ENCODE measurements at regions not wholly inside any gene's neighbourhood (a gene's known extent, or its start where the extent isn't known, plus 50 kb on each side); places are given as distances from the start of the nearest gene placed in this dataset.
"Not testable (repeated sequence)": the region's sequence is repeated elsewhere in the genome, so short reads cannot be mapped to it uniquely, and the experiment has no call there.

- Histone ChIP-seq H3K27me3 (ENCODE audit: control insufficient read depth, insufficient read depth, low read length) (no peaks in the 10 kb centered on the region), H3K4me3 (ENCODE audit: insufficient read depth, low read depth, low read length) (no peak overlapping the region)
- DNase-seq, result no peak
These were observed 858.0 kb downstream of the SLITRK1 start for GRCh38 chr13:83024232-83024631.

GRCh38 chr13:83019986-83020385 is 862.3 kb downstream of the SLITRK1 start:
- no peak for DNase-seq
- H3K36me3 ChIP-seq (replicated peaks; ENCODE audit: control insufficient read depth, insufficient read depth, low read length), result no peaks in the 10 kb centered on the region
- H3K4me3 ChIP-seq (ENCODE audit: insufficient read depth, low read depth, low read length), result no peak overlapping the region
- no peaks in the 10 kb centered on the region for H3K27me3 ChIP-seq (ENCODE audit: control insufficient read depth, insufficient read depth, low read length)

More at GRCh38 chr13:83024232-83024631, 858.0 kb downstream of the SLITRK1 start:
- no peaks in the 10 kb centered on the region for H3K36me3 ChIP-seq (replicated peaks; ENCODE audit: control insufficient read depth, insufficient read depth, low read length)

- no peaks in the 10 kb centered on the region for H3K36me3 ChIP-seq (replicated peaks; ENCODE audit: control insufficient read depth, insufficient read depth, low read length)
- no peak overlapping the region for H3K4me3 ChIP-seq (ENCODE audit: insufficient read depth, low read depth, low read length)
- H3K27me3 ChIP-seq (ENCODE audit: control insufficient read depth, insufficient read depth, low read length), result no peaks in the 10 kb centered on the region
- DNase-seq, result no peak
These were observed 872.3 kb downstream of the SLITRK1 start for GRCh38 chr13:83009987-83010386.

- Histone ChIP-seq H3K4me3 (ENCODE audit: insufficient read depth, low read depth, low read length) (no peak overlapping the region), H3K27me3 (ENCODE audit: control insufficient read depth, insufficient read depth, low read length) (no peaks in the 10 kb centered on the region), H3K36me3 (replicated peaks; ENCODE audit: control insufficient read depth, insufficient read depth, low read length) (no peaks in the 10 kb centered on the region)
- no peak for DNase-seq
These were observed 873.9 kb downstream of the SLITRK1 start for GRCh38 chr13:83008212-83008929.

GRCh38 chr13:83007226-83007625 is 875.0 kb downstream of the SLITRK1 start:
- H3K27me3 ChIP-seq (ENCODE audit: control insufficient read depth, insufficient read depth, low read length), result no peaks in the 10 kb centered on the region
- no peak overlapping the region for H3K4me3 ChIP-seq (ENCODE audit: insufficient read depth, low read depth, low read length)
- no peak for DNase-seq
- no peaks in the 10 kb centered on the region for H3K36me3 ChIP-seq (replicated peaks; ENCODE audit: control insufficient read depth, insufficient read depth, low read length)

GRCh38 chr13:83003185-83003584 is 879.1 kb downstream of the SLITRK1 start:
- no peak for DNase-seq
- H3K4me3 ChIP-seq (ENCODE audit: insufficient read depth, low read depth, low read length), result no peak overlapping the region
- no peaks in the 10 kb centered on the region for H3K36me3 ChIP-seq (replicated peaks; ENCODE audit: control insufficient read depth, insufficient read depth, low read length)
- no peaks in the 10 kb centered on the region for H3K27me3 ChIP-seq (ENCODE audit: control insufficient read depth, insufficient read depth, low read length)

- H3K4me3 ChIP-seq (ENCODE audit: insufficient read depth, low read depth, low read length), result no peak overlapping the region
- H3K27me3 ChIP-seq (ENCODE audit: control insufficient read depth, insufficient read depth, low read length), result no peaks in the 10 kb centered on the region
- H3K36me3 ChIP-seq (replicated peaks; ENCODE audit: control insufficient read depth, insufficient read depth, low read length), result no peaks in the 10 kb centered on the region
- no peak for DNase-seq
These were observed 888.9 kb downstream of the SLITRK1 start for GRCh38 chr13:82993417-82993816.

GRCh38 chr13:82976499-82976898 is 905.8 kb downstream of the SLITRK1 start:
- no peaks in the 10 kb centered on the region for H3K36me3 ChIP-seq (replicated peaks; ENCODE audit: control insufficient read depth, insufficient read depth, low read length)
- no peak overlapping the region for H3K4me3 ChIP-seq (ENCODE audit: insufficient read depth, low read depth, low read length)
- DNase-seq, result no peak
- no peaks in the 10 kb centered on the region for H3K27me3 ChIP-seq (ENCODE audit: control insufficient read depth, insufficient read depth, low read length)

- DNase-seq, result no peak
- H3K4me3 ChIP-seq (ENCODE audit: insufficient read depth, low read depth, low read length), result no peak overlapping the region
- H3K36me3 ChIP-seq (replicated peaks; ENCODE audit: control insufficient read depth, insufficient read depth, low read length), result no peaks in the 10 kb centered on the region
- H3K27me3 ChIP-seq (ENCODE audit: control insufficient read depth, insufficient read depth, low read length), result no peaks in the 10 kb centered on the region
These were observed 918.8 kb downstream of the SLITRK1 start for GRCh38 chr13:82963226-82964099.

GRCh38 chr13:82962397-82962796 is 919.9 kb downstream of the SLITRK1 start:
- DNase-seq, result no peak
- Histone ChIP-seq H3K36me3 (replicated peaks; ENCODE audit: control insufficient read depth, insufficient read depth, low read length) (no peaks in the 10 kb centered on the region), H3K4me3 (ENCODE audit: insufficient read depth, low read depth, low read length) (no peak overlapping the region), H3K27me3 (ENCODE audit: control insufficient read depth, insufficient read depth, low read length) (no peaks in the 10 kb centered on the region)

- no peak for DNase-seq
- no peak overlapping the region for H3K4me3 ChIP-seq (ENCODE audit: insufficient read depth, low read depth, low read length)
- H3K36me3 ChIP-seq (replicated peaks; ENCODE audit: control insufficient read depth, insufficient read depth, low read length), result no peaks in the 10 kb centered on the region
- H3K27me3 ChIP-seq (ENCODE audit: control insufficient read depth, insufficient read depth, low read length), result no peaks in the 10 kb centered on the region
These were observed 920.5 kb downstream of the SLITRK1 start for GRCh38 chr13:82961757-82962156.

- not testable (repeated sequence) for H3K27me3 ChIP-seq (ENCODE audit: control insufficient read depth, insufficient read depth, low read length); H3K36me3 ChIP-seq (replicated peaks; ENCODE audit: control insufficient read depth, insufficient read depth, low read length); DNase-seq; H3K4me3 ChIP-seq (ENCODE audit: insufficient read depth, low read depth, low read length)
These were observed 929.9 kb downstream of the SLITRK1 start for GRCh38 chr13:82952336-82952735.

- no peak for DNase-seq
- Histone ChIP-seq H3K4me3 (ENCODE audit: insufficient read depth, low read depth, low read length) (no peak overlapping the region), H3K36me3 (replicated peaks; ENCODE audit: control insufficient read depth, insufficient read depth, low read length) (no peaks in the 10 kb centered on the region), H3K27me3 (ENCODE audit: control insufficient read depth, insufficient read depth, low read length) (no peaks in the 10 kb centered on the region)
These were observed 934.6 kb downstream of the SLITRK1 start for GRCh38 chr13:82947683-82948082.

GRCh38 chr13:82947191-82947621 is 935.1 kb downstream of the SLITRK1 start:
- Histone ChIP-seq H3K36me3 (replicated peaks; ENCODE audit: control insufficient read depth, insufficient read depth, low read length) (no peaks in the 10 kb centered on the region), H3K4me3 (ENCODE audit: insufficient read depth, low read depth, low read length) (no peak overlapping the region), H3K27me3 (ENCODE audit: control insufficient read depth, insufficient read depth, low read length) (no peaks in the 10 kb centered on the region)
- no peak for DNase-seq

- H3K4me3 ChIP-seq (ENCODE audit: insufficient read depth, low read depth, low read length), result no peak overlapping the region
- no peaks in the 10 kb centered on the region for H3K27me3 ChIP-seq (ENCODE audit: control insufficient read depth, insufficient read depth, low read length)
- no peaks in the 10 kb centered on the region for H3K36me3 ChIP-seq (replicated peaks; ENCODE audit: control insufficient read depth, insufficient read depth, low read length)
- no peak for DNase-seq
These were observed 943.6 kb downstream of the SLITRK1 start for GRCh38 chr13:82938644-82939043.

Data from H7 (cell line).